H1 (cell line): ENCODE measurements at regions not wholly inside any gene's neighbourhood (a gene's known extent, or its start where the extent isn't known, plus 50 kb on each side); places are given as distances from the start of the nearest gene placed in this dataset.

Source experiments
- CBX8 ChIP-seq: fragments of 300-800, 300-1000 bp; sonication (generic); IDR thresholded peaks from 2 replicates; pipeline ENCODE4 v1.7.1; 2016; ENCODE audit warnings: low read depth, low read length, borderline replicate concordance
- CEBPB ChIP-seq: IDR thresholded peaks from 2 replicates; pipeline ENCODE4 v1.6.1; 2012; ENCODE audit warnings: low read depth, low read length
- TF ChIP-seq, protein P1 (sequence below): fragments of 300-600 bp; sonication (generic); IDR thresholded peaks from 2 replicates; pipeline ENCODE4 v1.7.1; 2012; ENCODE audit warnings: low read length, moderate library complexity, mild to moderate bottlenecking, inconsistent platforms; ENCODE audit not compliant: insufficient replicate concordance

DNA sequence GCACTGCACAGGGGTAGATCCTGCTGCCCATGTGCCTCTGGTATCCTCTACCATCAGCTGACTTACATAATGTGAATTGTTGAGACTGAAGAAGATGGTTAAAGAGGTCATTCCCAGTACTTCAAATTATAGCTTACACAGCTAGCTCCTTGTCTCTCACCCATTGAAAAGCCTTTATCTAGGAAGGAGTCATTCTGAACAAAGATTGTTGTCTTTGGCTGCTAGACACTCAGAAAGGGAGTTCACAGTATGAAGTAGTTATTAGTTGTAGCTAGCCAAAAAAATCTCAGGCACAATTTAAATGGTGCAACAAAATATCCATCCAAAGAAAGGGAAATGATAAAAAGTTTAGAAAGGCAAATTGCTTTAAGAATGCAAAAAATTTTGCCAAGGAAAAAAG lies 102.0 kb upstream of the NREP start (continued):
- TF ChIP-seq CEBPB: no peak
- TF ChIP-seq CBX8: no peak
- TF ChIP-seq, protein P1, sequence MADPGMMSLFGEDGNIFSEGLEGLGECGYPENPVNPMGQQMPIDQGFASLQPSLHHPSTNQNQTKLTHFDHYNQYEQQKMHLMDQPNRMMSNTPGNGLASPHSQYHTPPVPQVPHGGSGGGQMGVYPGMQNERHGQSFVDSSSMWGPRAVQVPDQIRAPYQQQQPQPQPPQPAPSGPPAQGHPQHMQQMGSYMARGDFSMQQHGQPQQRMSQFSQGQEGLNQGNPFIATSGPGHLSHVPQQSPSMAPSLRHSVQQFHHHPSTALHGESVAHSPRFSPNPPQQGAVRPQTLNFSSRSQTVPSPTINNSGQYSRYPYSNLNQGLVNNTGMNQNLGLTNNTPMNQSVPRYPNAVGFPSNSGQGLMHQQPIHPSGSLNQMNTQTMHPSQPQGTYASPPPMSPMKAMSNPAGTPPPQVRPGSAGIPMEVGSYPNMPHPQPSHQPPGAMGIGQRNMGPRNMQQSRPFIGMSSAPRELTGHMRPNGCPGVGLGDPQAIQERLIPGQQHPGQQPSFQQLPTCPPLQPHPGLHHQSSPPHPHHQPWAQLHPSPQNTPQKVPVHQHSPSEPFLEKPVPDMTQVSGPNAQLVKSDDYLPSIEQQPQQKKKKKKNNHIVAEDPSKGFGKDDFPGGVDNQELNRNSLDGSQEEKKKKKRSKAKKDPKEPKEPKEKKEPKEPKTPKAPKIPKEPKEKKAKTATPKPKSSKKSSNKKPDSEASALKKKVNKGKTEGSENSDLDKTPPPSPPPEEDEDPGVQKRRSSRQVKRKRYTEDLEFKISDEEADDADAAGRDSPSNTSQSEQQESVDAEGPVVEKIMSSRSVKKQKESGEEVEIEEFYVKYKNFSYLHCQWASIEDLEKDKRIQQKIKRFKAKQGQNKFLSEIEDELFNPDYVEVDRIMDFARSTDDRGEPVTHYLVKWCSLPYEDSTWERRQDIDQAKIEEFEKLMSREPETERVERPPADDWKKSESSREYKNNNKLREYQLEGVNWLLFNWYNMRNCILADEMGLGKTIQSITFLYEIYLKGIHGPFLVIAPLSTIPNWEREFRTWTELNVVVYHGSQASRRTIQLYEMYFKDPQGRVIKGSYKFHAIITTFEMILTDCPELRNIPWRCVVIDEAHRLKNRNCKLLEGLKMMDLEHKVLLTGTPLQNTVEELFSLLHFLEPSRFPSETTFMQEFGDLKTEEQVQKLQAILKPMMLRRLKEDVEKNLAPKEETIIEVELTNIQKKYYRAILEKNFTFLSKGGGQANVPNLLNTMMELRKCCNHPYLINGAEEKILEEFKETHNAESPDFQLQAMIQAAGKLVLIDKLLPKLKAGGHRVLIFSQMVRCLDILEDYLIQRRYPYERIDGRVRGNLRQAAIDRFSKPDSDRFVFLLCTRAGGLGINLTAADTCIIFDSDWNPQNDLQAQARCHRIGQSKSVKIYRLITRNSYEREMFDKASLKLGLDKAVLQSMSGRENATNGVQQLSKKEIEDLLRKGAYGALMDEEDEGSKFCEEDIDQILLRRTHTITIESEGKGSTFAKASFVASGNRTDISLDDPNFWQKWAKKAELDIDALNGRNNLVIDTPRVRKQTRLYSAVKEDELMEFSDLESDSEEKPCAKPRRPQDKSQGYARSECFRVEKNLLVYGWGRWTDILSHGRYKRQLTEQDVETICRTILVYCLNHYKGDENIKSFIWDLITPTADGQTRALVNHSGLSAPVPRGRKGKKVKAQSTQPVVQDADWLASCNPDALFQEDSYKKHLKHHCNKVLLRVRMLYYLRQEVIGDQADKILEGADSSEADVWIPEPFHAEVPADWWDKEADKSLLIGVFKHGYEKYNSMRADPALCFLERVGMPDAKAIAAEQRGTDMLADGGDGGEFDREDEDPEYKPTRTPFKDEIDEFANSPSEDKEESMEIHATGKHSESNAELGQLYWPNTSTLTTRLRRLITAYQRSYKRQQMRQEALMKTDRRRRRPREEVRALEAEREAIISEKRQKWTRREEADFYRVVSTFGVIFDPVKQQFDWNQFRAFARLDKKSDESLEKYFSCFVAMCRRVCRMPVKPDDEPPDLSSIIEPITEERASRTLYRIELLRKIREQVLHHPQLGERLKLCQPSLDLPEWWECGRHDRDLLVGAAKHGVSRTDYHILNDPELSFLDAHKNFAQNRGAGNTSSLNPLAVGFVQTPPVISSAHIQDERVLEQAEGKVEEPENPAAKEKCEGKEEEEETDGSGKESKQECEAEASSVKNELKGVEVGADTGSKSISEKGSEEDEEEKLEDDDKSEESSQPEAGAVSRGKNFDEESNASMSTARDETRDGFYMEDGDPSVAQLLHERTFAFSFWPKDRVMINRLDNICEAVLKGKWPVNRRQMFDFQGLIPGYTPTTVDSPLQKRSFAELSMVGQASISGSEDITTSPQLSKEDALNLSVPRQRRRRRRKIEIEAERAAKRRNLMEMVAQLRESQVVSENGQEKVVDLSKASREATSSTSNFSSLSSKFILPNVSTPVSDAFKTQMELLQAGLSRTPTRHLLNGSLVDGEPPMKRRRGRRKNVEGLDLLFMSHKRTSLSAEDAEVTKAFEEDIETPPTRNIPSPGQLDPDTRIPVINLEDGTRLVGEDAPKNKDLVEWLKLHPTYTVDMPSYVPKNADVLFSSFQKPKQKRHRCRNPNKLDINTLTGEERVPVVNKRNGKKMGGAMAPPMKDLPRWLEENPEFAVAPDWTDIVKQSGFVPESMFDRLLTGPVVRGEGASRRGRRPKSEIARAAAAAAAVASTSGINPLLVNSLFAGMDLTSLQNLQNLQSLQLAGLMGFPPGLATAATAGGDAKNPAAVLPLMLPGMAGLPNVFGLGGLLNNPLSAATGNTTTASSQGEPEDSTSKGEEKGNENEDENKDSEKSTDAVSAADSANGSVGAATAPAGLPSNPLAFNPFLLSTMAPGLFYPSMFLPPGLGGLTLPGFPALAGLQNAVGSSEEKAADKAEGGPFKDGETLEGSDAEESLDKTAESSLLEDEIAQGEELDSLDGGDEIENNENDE: no peak
